Prostate gland (tissue), 2 donors: ENCODE measurements at regions not wholly inside any gene's neighbourhood (a gene's known extent, or its start where the extent isn't known, plus 50 kb on each side); places are given as distances from the start of the nearest gene placed in this dataset.

ENCODE experiments used
- POLR2A ChIP-seq: fragments of 450-650 bp; IDR thresholded peaks from one replicate; pipeline ENCODE4 v1.6.1; 2016; ENCODE audit warnings: antibody characterized with exemption, mild to moderate bottlenecking
- POLR2AphosphoS5 ChIP-seq: sonication (generic); formaldehyde crosslinking; IDR thresholded peaks from one replicate; pipeline ENCODE4 v1.6.1; 2017; ENCODE audit warnings: antibody characterized with exemption
- TF ChIP-seq, protein P1 (sequence below), 4 experiments: fragments of 200-600 bp in 2 of 4; fragments of 450-650 bp in 2 of 4; sonication (generic) in 2 of 4; IDR thresholded peaks; 1 replicate in 3 of 4; 2 replicates in 1 of 4; pipeline ENCODE4 v1.5.1; 2016 to 2019; ENCODE audit warnings: antibody characterized with exemption in 4 of 4, mild to moderate bottlenecking in 2 of 4, moderate library complexity in 2 of 4

DNA sequence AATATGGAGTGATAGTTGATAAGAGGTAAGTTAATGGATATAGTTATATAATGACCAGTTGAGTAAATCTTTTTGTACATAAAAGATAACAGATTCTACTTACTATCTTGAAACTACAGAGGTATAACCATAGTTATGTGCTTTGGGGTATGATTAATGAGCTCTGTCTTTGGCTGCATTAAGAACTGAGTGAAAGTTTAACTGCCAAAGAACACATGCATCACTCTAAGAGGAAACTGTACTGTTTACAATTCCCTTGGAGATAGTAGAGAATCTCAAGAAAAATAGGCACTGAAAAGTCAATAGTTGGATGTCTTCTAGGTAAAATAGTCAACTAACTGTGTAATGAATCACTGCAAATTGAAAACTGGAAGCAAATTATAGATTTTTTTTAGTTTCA is 1129.5 kb downstream of the EPHA7 start:
- TF ChIP-seq, protein P1, sequence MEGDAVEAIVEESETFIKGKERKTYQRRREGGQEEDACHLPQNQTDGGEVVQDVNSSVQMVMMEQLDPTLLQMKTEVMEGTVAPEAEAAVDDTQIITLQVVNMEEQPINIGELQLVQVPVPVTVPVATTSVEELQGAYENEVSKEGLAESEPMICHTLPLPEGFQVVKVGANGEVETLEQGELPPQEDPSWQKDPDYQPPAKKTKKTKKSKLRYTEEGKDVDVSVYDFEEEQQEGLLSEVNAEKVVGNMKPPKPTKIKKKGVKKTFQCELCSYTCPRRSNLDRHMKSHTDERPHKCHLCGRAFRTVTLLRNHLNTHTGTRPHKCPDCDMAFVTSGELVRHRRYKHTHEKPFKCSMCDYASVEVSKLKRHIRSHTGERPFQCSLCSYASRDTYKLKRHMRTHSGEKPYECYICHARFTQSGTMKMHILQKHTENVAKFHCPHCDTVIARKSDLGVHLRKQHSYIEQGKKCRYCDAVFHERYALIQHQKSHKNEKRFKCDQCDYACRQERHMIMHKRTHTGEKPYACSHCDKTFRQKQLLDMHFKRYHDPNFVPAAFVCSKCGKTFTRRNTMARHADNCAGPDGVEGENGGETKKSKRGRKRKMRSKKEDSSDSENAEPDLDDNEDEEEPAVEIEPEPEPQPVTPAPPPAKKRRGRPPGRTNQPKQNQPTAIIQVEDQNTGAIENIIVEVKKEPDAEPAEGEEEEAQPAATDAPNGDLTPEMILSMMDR (IDR thresholded peaks at IDR 0.05): no peak
- TF ChIP-seq POLR2A: no peak
- no peak for TF ChIP-seq POLR2AphosphoS5
